Right lobe of liver (tissue), 6 donors: ENCODE measurements at regions not wholly inside any gene's neighbourhood (a gene's known extent, or its start where the extent isn't known, plus 50 kb on each side); places are given as distances from the start of the nearest gene placed in this dataset.

Experiments used
- ATAC-seq, 4 donors: fragments of 200-7000 bp; cut with Tn5 transposase; one replicate each; pipeline ENCODE4 v1.9.1; 2020; ENCODE audit warnings: mild to moderate bottlenecking in 4 of 4, moderate library complexity in 4 of 4
- DNase-seq, 3 donors: peaks; one replicate each; pipeline ENCODE4 v3.0.0-alpha.2; 2020
- H3K27ac ChIP-seq, 3 donors: fragments of 200-600 bp; one replicate each; pipeline ENCODE4 v1.8.0; 2022
- H3K27me3 ChIP-seq, 2 donors: fragments of 200-600 bp; one replicate each; pipeline ENCODE4 v1.8.0; 2022
- H3K36me3 ChIP-seq, 4 donors: fragments of 200-600 bp; sonication (generic) in 1 of 4; one replicate each; pipeline versions ENCODE4 v1.5.1 to v1.8.0; 2017 to 2022; ENCODE audit warnings: control low read depth in 1 of 4
- H3K4me1 ChIP-seq, 4 donors: fragments of 200-600 bp; sonication (generic) in 1 of 4; one replicate each; pipeline versions ENCODE4 v1.5.1 to v1.8.0; 2017 to 2022; ENCODE audit warnings: control low read depth in 1 of 4
- H3K4me3 ChIP-seq, 3 donors: fragments of 200-600 bp; one replicate each; pipeline ENCODE4 v1.8.0; 2022
- H3K9me3 ChIP-seq, 4 donors: fragments of 200-600 bp; sonication (generic) in 1 of 4; one replicate each; pipeline versions ENCODE4 v1.5.1 to v1.8.0; 2017 to 2022; ENCODE audit warnings: control low read depth in 1 of 4
- POLR2A ChIP-seq: fragments of 450-650 bp; IDR thresholded peaks from one replicate; pipeline ENCODE4 v1.6.1; 2017; ENCODE audit warnings: antibody characterized with exemption, mild to moderate bottlenecking
- WGBS: methylation state at CpG from one replicate; pipeline ENCODE4 v1.1.6; 2018; ENCODE audit warnings: low coverage, low lambda C conversion rate; ENCODE audit not compliant: insufficient coverage; ENCODE audit errors: missing lambda C conversion rate; 5-methylcytosine and 5-hydroxymethylcytosine counted together
- intact Hi-C, 2 donors: fragments of 100-400 bp; cut with DNase I; formaldehyde crosslinking; loops; one replicate each; pipeline versions ENCODE4 v1.11.2 to v1.14.1; 2022
- TF ChIP-seq, protein P1 (sequence below), 4 donors: fragments of 200-600 bp in 3 of 4; fragments of 450-650 bp in 1 of 4; IDR thresholded peaks; one replicate each; pipeline versions ENCODE4 v1.5.1 to v1.8.0; 2016 to 2022; ENCODE audit warnings: antibody characterized with exemption in 4 of 4, mild to moderate bottlenecking in 2 of 4
- donor health status: DM: no; HTN: yes; CAD: no.
- donor health status: DM: no; HTN: no; CAD: no.
- donor health status: DM: no; HTN: no; CAD: no.
- donor health status: DM: no; HTN: yes; CAD: no.
- donor health status: DM: no; HTN: yes; CAD: no.

DNA sequence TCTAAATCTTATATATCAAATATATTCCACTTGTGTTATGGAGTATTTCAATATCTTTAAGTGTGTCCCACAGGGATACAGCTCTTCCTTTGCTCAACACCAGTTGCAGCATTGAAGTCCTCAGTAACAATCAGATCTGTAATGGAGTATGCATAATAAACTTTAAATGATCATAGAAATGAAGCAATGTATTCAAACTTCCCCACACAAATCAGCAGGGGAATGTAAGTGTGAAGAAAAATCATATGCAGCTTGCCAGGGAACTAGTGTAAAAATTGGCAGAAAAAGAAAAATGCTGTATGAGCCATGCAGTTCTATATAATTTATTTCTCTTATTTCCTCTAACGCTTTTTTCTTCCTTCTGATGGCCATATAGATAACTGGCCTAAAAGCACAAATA, 444.3 kb upstream of the VSTM2A start:
- ATAC-seq = no peak

GRCh38 chr7:54109501-54109900, 432.7 kb upstream of the VSTM2A start:
- H3K27ac ChIP-seq = no peak overlapping the region
- no peaks in the 10 kb centered on the region for H3K36me3 ChIP-seq
- WGBS = 43% methylated on average over 4 of the region's 4 CpGs
- DNase-seq (no peak), ATAC-seq (no peak)
- TF ChIP-seq, protein P1, sequence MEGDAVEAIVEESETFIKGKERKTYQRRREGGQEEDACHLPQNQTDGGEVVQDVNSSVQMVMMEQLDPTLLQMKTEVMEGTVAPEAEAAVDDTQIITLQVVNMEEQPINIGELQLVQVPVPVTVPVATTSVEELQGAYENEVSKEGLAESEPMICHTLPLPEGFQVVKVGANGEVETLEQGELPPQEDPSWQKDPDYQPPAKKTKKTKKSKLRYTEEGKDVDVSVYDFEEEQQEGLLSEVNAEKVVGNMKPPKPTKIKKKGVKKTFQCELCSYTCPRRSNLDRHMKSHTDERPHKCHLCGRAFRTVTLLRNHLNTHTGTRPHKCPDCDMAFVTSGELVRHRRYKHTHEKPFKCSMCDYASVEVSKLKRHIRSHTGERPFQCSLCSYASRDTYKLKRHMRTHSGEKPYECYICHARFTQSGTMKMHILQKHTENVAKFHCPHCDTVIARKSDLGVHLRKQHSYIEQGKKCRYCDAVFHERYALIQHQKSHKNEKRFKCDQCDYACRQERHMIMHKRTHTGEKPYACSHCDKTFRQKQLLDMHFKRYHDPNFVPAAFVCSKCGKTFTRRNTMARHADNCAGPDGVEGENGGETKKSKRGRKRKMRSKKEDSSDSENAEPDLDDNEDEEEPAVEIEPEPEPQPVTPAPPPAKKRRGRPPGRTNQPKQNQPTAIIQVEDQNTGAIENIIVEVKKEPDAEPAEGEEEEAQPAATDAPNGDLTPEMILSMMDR (IDR thresholded peaks at IDR 0.05) = no peak
- TF ChIP-seq POLR2A = no peak
- H3K27me3 ChIP-seq = no peaks in the 10 kb centered on the region
- intact Hi-C loops = no loop called here
- no peak overlapping the region for H3K4me3 ChIP-seq
- no peaks in the 10 kb centered on the region for H3K9me3 ChIP-seq
- H3K4me1 ChIP-seq = no peaks in the 10 kb centered on the region

More for the DNA sequence above, 444.3 kb upstream of the VSTM2A start:
- 56% methylated on average over 1 of the region's 1 CpG for WGBS
- intact Hi-C loops = no loop called here
- Histone ChIP-seq H3K4me1 (no peaks in the 10 kb centered on the region), H3K27me3 (no peaks in the 10 kb centered on the region), H3K27ac (no peak overlapping the region), H3K36me3 (no peaks in the 10 kb centered on the region), H3K4me3 (no peak overlapping the region), H3K9me3 (no peaks in the 10 kb centered on the region)
- no peak for DNase-seq
- TF ChIP-seq, protein P1 (IDR thresholded peaks at IDR 0.05) = no peak
- TF ChIP-seq POLR2A = no peak

GRCh38 chr7:54111814-54112511, 430.2 kb upstream of the VSTM2A start:
- Histone ChIP-seq H3K27ac (no peak overlapping the region), H3K9me3 (no peaks in the 10 kb centered on the region), H3K4me3 (no peak overlapping the region), H3K36me3 (no peaks in the 10 kb centered on the region), H3K4me1 (no peaks in the 10 kb centered on the region), H3K27me3 (no peaks in the 10 kb centered on the region)
- ATAC-seq = no peak
- WGBS = 46% methylated on average over 6 of the region's 6 CpGs
- intact Hi-C loops = no loop called here
- DNase-seq = no peak
- TF ChIP-seq POLR2A = no peak
- TF ChIP-seq, protein P1 (IDR thresholded peaks at IDR 0.05) = no peak

- 29% methylated on average over 3 of the region's 3 CpGs for WGBS
- Histone ChIP-seq H3K27ac (no peak overlapping the region), H3K36me3 (no peaks in the 10 kb centered on the region), H3K27me3 (no peaks in the 10 kb centered on the region), H3K4me3 (no peak overlapping the region), H3K9me3 (no peaks in the 10 kb centered on the region), H3K4me1 (no peaks in the 10 kb centered on the region)
- intact Hi-C loops = no loop called here
- DNase-seq = no peak
- TF ChIP-seq, protein P1 (IDR thresholded peaks at IDR 0.05) = no peak
- TF ChIP-seq POLR2A = no peak
- ATAC-seq = no peak
These were observed 429.6 kb upstream of the VSTM2A start for GRCh38 chr7:54112567-54112966.
